T-helper 2 cell treated with Interferon-gamma antibody and Interleukin-4, amounts not matched to agents 100 ng/mL and 5 ng/mL, for 36 hours (primary cell): ENCODE measurements at regions not wholly inside any gene's neighbourhood (a gene's known extent, or its start where the extent isn't known, plus 50 kb on each side); places are given as distances from the start of the nearest gene placed in this dataset.
"Not testable (repeated sequence)": the region's sequence is repeated elsewhere in the genome, so short reads cannot be mapped to it uniquely, and the experiment has no call there.

Source experiments
- intact Hi-C: fragments of 100-400 bp; cut with micrococcal nuclease; formaldehyde crosslinking; loops from one replicate; pipeline ENCODE4 v1.15.1; 2023

DNA sequence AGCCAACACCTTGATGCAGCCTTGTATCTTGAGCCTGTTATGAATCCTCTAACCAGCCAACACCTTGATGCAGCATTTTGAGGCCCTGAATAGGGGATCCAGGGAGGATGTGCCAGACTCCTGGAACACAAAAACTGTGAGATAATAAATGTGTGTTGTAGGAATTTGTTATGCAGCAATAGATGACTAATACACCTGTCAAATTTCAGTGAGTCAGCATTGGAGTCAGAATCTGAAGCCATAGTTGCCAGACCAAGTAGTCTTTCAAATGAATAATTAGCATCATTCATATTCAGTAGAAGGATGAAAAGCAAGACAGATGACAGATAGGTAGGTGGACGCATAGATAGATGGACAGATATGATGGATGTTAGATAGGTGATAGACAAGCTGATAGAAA lies 942.5 kb upstream of the SLC39A10 start:
- intact Hi-C loops = no loop called here

DNA sequence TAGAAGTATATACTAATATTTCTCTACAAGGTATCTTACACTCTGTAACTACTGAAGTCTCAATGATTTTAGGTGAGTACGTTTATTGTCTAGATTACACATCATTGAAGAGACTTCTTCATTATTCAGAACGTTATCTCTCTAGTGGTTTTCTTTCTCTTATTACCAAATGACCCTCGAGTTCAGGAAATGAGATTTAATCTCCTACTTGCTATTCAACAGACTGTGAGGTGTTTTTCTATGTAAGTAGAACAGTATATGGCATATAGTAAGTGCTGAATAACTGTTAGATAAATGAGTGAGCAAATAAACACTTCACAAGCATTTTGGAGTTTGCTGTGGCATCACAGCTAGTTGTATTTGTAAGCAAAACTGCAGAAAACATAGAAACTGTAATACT lies 947.2 kb upstream of the SLC39A10 start:
- intact Hi-C loops = no loop called here

DNA sequence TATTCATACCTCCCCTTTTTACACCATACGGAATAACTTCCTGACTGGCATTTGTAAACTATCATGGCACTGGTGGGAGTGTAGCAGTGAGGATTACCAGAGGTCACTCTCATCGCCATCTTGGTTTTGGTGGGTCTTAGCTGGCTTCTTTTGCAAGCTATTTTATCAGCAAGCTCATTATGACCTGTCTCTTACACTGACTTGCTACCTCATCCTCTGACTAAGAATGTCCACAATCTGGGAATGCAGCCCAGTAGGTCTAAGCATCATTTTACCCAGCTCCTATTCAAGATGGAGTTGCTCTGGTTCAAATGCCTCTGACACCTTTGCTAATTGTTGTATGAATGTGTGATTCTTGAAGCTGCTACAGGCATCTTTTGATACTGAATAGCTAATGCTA lies 950.8 kb upstream of the SLC39A10 start:
- intact Hi-C loops = no loop called here

DNA sequence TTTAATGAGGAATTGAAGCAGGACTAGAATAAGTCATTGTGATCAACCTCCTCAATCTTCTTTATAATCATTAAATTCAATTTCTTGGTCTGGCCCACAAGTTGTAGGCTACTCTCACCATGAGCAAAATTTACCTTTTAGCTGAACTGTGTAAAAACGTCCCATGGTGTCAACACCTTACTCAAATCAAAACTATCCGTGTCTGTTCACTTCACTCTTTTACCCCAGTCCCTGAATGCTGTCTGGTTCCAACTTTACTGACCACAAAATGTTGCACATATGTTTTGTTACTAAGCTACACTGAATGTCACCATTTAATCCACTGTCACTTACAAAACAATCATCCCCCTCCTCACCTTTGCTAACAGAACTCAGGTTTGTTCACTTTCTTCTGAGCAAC lies 951.6 kb upstream of the SLC39A10 start:
- intact Hi-C loops = no loop called here

DNA sequence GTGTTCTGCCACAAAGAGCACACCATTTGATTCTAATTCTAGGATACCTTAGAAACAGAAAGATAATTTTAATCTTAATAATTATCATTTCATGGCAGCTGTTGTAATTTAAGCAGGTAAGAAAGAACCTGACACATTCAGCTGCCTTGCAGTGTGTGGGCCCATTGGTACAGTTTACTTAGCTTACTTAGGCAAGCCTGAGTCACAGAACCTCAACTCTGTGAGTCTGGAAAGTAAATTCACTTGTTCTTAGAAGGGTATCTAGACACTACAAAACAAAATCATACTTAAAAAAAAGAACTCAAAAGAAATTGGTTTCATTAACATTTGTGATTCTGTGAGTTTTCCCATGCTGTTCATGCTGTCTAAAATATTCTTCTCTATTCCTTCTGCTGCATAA lies 956.3 kb upstream of the SLC39A10 start:
- intact Hi-C loops = no loop called here

DNA sequence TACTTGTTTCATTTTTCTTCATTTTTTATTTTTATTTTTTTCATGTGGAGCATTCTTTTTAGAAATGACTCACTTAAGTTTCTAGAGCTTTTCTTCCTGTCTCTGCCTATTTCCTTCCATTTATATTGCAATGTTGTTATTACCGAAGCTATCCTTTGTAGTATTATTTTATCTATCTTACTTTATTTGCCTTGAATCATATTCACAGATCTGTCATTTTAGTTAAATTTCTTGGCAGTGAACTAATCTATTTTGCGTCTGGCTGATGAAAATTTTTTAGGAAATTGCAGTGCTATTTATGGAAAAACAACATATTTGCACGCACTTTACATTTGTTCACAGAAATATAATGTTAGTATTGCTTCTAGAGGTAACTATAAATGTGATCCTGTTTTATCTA lies 956.9 kb upstream of the SLC39A10 start:
- intact Hi-C loops = no loop called here

DNA sequence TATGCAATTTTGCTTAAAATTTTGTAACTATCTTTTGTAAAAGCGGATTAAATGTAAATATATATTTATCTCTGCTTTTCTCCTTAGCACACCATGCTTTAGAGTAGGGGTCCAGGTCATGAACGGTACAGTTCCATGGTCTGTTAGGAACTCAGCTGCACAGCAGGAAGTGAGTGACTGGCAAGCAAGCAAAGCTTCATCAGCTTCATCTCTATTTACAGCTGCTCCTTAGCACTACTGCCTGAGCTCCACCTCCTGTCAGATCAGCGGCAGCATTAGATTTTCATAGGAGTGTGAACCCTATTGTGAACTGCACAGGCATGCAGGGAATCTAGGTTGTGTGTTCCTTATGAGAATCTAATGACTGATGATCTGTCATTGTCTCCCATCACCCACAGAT lies 959.0 kb upstream of the SLC39A10 start:
- intact Hi-C loops = no loop called here

DNA sequence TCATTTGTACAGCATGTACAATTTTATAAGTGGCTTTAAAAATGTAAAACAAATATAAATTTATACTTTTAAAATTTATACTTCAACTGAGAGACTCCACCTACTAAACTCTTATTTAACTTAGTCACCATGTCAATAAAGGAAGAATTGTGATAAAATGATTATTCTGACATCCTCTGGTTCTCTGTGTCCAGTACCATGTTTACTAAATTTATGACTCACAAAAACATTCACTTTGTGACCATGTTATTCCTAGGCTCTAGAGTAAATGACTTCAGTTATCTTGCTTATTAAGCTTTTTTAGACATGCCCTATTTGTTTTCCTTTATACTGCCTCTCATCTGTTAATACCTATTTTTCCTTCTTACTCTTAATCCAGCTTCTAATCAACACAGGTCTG lies 959.6 kb upstream of the SLC39A10 start:
- intact Hi-C loops = no loop called here

DNA sequence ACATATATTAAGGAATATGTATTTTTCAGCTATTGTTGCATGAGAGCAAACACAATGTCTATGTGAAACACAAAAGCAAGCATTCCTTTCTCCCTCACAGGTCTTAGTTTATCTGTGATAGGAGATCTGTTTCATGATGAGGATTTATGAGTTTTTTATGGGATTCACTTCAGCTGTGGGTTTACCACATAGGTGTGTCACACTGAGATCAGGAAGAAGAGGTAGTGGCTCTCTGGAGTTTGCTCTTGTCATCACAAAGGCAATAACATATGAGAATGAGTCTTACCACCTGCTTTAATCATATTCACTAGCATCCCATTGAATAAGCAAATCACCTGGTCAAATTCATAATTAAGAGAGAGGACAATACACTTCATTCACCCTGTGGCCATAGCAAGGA lies 960.3 kb upstream of the SLC39A10 start:
- intact Hi-C loops = no loop called here

DNA sequence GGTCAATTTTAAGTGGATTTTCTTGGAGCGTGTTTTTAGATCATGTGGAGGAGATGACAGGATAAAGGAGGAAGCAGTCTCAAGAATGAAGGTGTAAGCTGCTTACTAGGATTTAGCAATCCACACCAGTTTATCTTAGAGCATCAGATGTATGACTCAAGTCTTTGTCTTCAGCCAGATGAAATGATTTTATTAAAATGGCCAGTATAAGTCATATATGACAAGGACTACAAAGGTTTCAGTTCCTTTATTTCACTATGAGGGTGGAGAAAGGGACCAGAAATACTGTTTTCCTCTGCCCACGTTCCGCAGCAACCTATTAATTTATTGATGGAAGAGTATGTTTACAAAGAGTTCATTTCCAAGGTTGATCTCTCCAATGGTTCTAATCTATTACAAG lies 970.5 kb upstream of the SLC39A10 start:
- intact Hi-C loops = no loop called here

DNA sequence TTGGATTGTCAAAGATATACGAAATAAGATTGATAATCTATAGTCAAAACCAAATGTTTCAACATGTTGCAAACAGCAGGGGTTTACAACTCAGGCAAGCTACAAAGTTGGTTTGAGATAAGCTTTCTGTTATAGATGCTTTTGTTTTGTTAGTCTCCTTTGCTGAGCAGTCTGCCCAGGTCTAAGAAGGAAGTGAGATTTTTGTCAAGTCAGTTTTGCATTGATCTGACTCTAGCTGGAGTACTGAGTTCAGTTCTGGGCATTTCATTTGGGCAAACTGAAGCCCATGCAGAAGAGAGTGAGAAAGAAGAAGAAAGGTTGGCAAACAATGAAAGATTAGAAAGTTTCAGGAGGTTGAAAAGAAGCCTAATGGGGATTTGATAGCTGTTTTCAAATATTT lies 983.0 kb upstream of the SLC39A10 start:
- intact Hi-C loops = no loop called here

DNA sequence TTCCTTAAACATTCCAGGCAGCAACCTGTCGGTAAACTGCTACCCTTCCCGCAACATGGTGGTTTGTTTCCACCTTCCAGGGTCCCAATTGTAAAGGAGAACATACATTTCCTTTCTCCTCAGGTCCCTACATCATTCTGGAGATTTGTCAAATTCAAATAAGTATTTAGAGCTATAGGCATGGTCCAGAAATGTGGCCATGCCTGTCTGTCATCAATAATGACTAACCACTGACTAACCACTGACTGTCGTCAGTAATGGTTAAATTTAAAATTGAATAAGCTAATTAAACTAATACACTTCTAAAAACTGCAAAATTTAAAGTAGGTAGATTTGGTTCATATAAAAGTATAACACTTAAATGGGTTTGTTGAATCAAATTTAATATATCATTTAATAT lies 984.0 kb upstream of the SLC39A10 start:
- intact Hi-C loops = no loop called here

DNA sequence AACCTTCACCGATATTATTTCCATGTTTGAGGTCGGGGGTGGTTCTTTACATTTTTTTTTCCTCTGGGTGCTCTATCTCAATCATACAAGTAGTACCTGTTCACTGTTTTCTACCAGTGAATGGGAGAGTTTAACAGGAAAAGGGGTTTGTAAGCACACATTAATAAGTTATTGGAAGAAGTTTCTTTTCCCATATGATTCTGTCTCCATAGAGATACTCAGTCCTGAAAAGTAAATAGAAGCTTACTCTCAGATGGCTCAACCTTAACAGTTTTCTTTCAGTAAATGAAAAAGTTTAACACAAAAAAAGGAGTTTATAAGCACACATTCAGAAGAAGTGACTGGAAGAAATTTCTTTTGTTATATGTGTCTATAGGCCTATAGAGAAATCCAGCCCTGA lies 995.6 kb upstream of the SLC39A10 start:
- intact Hi-C loops = no loop called here

DNA sequence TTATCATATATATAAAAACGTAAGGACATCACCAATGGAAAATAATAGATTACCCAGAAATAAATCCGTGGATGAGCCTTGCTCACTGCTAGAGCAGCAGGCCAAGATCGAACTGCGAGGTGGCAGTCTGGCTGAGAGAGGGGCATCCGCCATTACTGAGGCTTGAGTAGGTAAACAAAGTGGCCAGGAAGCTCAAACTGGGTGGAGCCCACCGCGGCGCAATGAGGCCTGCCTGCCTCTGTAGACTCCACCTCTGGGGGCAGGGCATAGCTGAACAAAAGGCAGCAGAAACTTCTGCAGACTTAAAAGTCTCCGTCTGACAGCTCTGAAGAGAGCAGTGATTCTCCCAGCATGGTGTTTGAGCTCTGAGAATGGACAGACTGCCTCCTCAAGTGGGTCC lies 1018.0 kb upstream of the SLC39A10 start:
- intact Hi-C loops = not testable (repeated sequence)

DNA sequence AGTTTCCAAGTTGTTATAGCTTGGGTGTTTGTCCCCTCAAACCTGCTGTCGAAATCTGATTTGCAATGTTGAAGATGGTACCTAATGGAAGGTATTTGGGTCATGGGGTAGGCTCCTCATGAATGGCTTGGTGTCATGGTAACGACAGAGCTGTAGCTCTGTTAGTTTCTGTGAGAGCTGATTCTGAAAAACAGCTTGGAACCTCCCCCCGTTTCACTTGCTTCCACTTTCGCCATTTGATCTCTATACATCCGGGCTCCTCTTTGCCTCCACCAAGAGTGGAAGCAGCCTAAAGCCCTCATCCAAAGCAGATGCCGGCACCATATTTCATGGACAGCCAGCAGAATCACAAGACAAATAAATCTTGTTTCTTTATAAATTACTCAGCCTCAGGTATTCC lies 1035.1 kb upstream of the SLC39A10 start:
- intact Hi-C loops = no loop called here

DNA sequence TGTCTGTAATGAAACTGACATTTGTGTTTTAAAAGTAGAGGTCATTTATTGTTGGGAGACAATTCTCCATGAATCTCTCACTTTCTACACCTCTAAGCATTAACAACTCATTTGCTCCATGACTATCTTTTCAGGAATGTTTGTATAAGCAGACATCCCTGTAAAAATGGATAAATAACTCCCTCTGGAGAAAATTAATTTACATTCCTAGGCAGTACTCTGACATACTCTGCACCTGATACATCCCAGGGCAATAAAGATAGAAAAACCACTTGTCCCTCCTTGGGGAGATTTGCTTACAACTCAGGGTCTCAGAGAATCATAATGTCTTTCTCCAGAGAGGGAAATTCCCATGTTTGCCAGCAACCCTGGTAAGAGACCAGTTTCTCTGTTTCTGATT lies 1037.7 kb upstream of the SLC39A10 start:
- intact Hi-C loops = no loop called here

DNA sequence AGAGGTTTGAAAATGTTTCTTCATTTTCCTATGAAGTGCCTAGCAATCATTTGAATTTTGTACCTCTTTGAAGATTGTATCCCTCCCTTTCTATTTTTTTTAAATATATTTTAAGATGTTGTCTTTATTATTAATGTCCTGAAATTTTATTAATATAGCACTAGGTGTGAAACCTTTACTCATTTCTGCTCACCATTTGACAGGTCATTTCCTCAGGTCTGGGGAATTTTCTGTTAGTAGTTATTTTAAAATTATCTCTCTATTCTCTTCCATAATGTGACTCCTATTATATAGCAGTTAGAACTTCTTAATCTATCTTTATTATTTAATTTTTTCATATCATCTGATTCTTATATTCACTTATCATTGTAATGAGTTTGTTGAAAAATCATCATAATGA lies 1038.6 kb upstream of the SLC39A10 start:
- intact Hi-C loops = no loop called here

DNA sequence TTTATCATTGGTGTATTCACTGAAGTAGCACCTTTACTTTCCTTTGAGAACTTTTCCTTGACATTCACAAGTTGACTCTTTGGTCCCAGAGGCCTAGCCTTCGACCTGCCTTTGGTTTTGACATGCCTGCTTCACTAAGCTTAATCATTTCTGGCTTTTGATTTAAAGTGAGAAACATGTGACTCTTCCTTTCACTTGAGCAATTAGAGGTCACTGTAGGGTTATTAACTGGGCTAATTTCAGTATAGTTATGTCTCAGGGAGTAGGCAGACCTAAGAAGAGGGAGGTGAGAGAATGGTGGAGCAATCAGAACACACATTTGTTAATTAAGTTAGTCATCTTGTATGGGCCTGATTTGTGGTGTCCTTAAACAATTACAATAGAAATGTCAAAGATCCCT lies 1040.7 kb upstream of the SLC39A10 start:
- intact Hi-C loops = no loop called here

DNA sequence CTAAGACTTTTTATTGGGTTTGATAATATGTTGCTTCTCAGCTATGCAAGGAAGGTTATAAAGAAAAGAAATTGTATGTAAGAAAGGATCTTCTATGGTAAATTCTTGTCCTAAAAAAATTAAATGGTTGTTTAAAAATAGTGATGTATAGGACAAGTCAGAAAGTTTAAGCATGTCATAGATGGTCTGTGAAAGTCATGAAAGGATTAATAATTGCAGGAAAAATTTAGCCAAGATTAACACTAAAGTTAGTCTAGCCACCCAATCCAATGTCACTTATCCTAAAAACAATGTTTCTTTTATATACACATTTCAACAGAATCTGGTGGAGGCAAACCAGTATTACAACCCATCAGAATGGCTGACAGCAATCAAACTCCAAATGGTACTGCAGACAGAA lies 1046.7 kb upstream of the SLC39A10 start:
- intact Hi-C loops = no loop called here

DNA sequence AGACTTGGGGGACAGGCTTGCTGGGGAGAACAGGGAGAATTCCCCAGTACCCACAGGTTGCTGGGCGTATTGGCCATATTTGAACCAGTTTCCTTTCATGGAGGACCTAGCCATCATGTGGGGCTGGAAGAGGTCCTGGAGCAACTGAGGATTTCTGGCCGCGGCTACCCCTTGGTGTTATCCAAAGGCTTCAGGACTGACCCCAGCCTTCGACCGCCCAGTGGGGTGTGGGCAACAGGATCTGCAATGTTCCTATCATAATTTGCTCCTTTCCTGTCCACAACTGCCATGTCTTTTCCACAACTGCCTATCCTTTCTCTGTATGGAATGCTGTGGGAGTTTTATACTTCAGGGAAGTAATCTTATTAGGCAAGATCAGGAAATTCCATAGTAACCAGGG lies 1053.6 kb upstream of the SLC39A10 start:
- intact Hi-C loops = no loop called here

DNA sequence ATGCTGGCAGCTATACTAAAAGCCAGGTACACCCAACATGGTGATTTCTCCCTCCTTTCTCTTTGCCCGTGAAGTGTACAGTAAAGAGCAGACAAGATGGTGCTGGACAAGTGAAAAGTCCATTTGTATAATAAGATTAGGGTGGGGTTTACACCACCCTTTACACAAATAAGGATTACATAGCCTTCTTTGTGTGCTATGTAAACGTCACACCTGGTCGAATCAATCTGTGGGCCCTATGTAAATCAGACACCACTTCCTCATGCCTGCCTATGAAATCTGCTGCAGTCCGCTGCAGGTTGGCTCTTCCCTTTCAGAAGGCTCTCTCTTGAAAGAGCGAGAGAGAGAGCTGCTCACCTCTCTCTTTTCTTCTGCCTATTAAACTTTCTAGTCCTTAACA lies 1054.3 kb upstream of the SLC39A10 start:
- intact Hi-C loops = no loop called here

DNA sequence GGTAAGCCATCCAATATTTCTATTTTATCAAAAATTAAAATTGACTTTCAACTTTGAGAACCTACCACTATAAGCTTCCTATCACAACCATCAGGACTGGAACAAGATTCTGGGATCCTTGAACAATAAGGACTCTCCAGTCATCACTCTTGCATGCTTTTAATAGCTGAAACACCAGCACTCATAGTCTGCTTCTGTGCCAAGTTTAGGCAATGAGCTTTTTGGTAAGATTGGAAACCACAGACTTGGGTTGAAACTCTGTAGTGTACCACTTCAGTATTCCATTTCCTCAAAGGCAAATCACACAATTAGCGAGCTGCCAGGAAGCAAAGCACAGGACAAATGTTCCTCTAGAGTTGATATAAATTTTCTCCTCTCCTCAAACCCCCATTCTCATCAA lies 1065.8 kb upstream of the SLC39A10 start:
- intact Hi-C loops = no loop called here

DNA sequence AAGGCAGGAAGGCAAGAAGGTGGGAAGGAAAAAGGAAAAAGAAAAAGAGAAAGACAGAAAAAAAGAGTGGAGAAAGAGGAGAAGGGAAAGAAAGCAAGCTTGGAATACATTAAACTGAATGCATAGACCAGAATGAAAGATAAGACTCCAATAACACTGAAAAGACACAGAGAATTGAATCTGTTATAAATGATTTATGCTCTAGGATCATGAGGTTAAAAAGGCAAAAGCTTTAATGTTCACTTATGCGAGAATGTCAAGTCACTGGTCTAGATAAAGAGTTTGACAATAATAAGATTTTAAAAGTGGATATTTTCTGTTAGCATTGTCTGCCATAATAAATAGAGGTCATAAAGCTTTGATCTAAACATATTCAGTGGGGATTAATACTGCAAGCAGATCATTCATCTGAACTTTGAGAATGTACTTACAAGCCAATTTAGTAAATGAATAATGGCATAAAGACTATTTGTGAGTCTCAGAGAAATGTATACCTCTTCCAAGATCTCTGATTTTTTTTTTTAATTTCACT lies 1069.2 kb upstream of the SLC39A10 start:
- intact Hi-C loops = no loop called here

DNA sequence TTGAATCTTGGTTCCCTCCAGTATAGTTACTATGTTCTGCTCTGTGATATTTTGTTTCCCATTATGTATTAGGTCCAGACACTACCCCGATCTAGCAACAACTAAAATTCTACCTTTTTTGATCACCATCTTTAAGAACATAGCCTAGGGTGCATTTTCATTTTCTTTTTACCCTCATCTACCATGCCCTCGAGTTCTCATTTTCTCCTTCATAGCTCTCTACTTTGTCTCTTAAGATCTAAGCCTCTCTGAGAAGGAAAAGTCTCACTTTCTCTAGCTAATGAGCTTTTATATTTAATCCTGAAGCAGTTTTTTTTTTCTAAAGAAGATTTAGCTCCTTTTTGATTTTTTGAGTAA lies 1089.4 kb upstream of the SLC39A10 start:
- intact Hi-C loops = no loop called here
